Small intestine (tissue), 7 donors: ENCODE measurements at regions not wholly inside any gene's neighbourhood (a gene's known extent, or its start where the extent isn't known, plus 50 kb on each side); places are given as distances from the start of the nearest gene placed in this dataset.

Experiments used
- DNase-seq, 2 donors: peaks; one replicate each; pipeline versions ENCODE4 v3.0.0 to v3.0.0-alpha.2; 2013
- FAIRE-seq: peaks from 2 replicates; lab custom pipeline; 2012; peaks lifted over from hg19 to GRCh38; lab: Jason Lieb, UNC
- H3K27ac ChIP-seq, 3 donors: one replicate each; pipeline ENCODE4 v1.5.1; 2013; ENCODE audit warnings: low read length in 2 of 3, mild to moderate bottlenecking in 2 of 3, control low read depth in 1 of 3, inconsistent platforms in 1 of 3, low read depth in 1 of 3, moderate library complexity in 1 of 3
- H3K27me3 ChIP-seq, 3 donors: one replicate each; pipeline ENCODE4 v1.6.1; 2013; ENCODE audit warnings: low read length in 3 of 3, inconsistent platforms in 1 of 3; ENCODE audit not compliant: control insufficient read depth in 3 of 3, insufficient read depth in 3 of 3
- H3K36me3 ChIP-seq, 3 donors: one replicate each; pipeline ENCODE4 v1.6.1; 2013; ENCODE audit warnings: low read length in 3 of 3, inconsistent platforms in 1 of 3, low read depth in 1 of 3, mild to moderate bottlenecking in 1 of 3, moderate library complexity in 1 of 3; ENCODE audit not compliant: control insufficient read depth in 3 of 3, insufficient read depth in 2 of 3
- H3K4me1 ChIP-seq, 3 donors: one replicate each; pipeline ENCODE4 v1.6.1; 2013; ENCODE audit warnings: low read length in 2 of 3, inconsistent platforms in 1 of 3, low read depth in 1 of 3, mild to moderate bottlenecking in 1 of 3, moderate library complexity in 1 of 3; ENCODE audit not compliant: control insufficient read depth in 3 of 3, insufficient read depth in 2 of 3
- H3K4me3 ChIP-seq, 3 donors: one replicate each; pipeline ENCODE4 v1.5.1; 2013; ENCODE audit warnings: low read length in 3 of 3, control low read depth in 1 of 3, inconsistent platforms in 1 of 3, low read depth in 1 of 3, mild to moderate bottlenecking in 1 of 3, moderate library complexity in 1 of 3
- H3K9me3 ChIP-seq, 2 donors: one replicate each; pipeline ENCODE4 v1.6.1; 2013; ENCODE audit warnings: low read depth in 1 of 2, low read length in 1 of 2; ENCODE audit not compliant: control insufficient read depth in 2 of 2, insufficient read depth in 1 of 2
- WGBS, 3 donors: extraction: QIAGEN DNeasy Blood & Tissue Kit; methylation state at CpG; one replicate each; pipeline ENCODE4 v1.1.7; 2013; 5-methylcytosine and 5-hydroxymethylcytosine counted together
- donor health status: healthy with polysubstance abuse.
- donor health status: control.
- donor health status: control.
- donor health status: Bipolar disorder and iron deficiency.
- donor health status: healthy.

DNA sequence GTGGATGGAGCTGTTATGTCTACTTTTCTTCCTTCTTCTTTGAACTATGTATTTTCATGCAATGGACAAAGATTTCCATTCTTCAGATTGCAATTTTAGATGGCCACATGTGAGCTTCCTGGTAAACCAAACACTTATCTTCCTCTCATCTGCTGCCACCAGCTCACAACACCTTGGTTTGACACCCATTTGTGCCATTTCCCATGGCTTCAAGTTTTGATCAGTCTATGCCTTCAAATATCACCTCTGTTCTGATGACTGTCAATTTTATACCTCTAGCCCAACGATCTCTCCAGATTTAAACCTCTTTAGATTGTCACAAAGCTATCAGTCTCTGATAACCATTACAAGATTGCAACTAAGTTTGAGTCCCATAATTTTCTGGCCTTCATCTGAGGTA lies 147.2 kb downstream of the TMEM38B start:
- FAIRE-seq (no peak), DNase-seq (no peak)
- H3K27me3 ChIP-seq = no peaks in the 10 kb centered on the region
- no peak overlapping the region for H3K4me3 ChIP-seq
- no peaks in the 10 kb centered on the region for H3K9me3 ChIP-seq
- no peaks in the 10 kb centered on the region for H3K36me3 ChIP-seq
- WGBS, 3 donors = 66 to 76% (median 69%) methylated on average over 1 of the region's 1 CpG
- no peaks in the 10 kb centered on the region for H3K4me1 ChIP-seq
- no peak overlapping the region for H3K27ac ChIP-seq

DNA sequence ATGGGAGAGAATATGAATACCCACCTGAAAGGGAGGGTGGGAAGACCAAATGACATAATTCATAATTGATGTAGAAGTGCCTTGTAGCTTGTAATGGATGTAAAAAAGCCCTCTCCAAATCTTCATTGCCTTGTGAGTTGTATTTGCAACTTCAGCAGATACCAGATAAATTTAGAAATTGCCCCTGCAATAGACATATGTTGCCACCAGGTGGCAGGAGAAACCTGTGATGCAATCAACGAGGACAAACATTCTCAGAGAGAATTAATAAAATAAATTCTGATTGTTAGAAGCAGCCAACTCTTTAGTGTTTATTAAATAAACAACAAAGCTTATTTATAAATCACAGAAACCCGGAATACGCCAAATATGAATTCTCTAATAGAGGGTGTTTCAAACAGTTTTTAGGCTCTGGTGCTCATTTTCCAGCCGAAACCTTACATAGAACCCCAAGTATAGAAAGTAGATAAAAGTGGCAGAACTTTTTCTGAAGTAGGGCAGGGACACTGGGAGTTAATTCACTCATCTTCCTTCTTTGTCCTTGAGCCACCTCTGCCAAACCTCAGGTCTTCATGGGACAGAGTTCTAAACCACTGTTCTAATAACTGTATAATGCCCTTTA lies 147.8 kb downstream of the TMEM38B start:
- Histone ChIP-seq H3K9me3 (no peaks in the 10 kb centered on the region), H3K36me3 (no peaks in the 10 kb centered on the region), H3K4me3 (no peak overlapping the region), H3K27ac (no peak overlapping the region), H3K27me3 (no peaks in the 10 kb centered on the region), H3K4me1 (no peaks in the 10 kb centered on the region)
- WGBS, 3 donors = 45 to 49% (median 48%) methylated on average over 4 of the region's 4 CpGs
- DNase-seq = peak; percentile 31
- FAIRE-seq = no peak

DNA sequence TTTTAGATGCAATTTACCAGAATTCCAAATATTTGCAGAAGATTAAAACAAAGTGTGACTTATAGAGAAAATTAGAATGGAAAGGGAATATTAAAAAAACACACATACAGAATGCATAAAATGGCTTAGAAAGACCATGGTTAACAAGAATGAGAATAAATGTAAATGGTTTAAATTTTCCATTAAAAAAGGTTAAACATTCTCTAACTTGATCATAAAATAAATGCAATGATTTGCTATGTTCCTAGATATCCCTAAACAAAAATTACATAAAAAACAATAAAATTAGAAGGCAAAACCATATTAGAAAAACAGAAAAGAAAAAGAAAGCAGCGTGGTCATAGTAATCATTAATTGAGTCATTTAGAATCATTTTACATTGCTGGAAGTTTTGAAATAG lies 152.5 kb downstream of the TMEM38B start:
- WGBS, 3 donors = 80 to 97% (median 83%) methylated on average over 1 of the region's 1 CpG
- no peak overlapping the region for H3K4me3 ChIP-seq
- no peaks in the 10 kb centered on the region for H3K27me3 ChIP-seq
- peak; percentile 5 for FAIRE-seq
- no peaks in the 10 kb centered on the region for H3K36me3 ChIP-seq
- no peak for DNase-seq
- H3K9me3 ChIP-seq = peaks cover 0 to 6% of the 10 kb centered on the region in 2 donors
- H3K4me1 ChIP-seq = no peaks in the 10 kb centered on the region
- H3K27ac ChIP-seq = no peak overlapping the region

DNA sequence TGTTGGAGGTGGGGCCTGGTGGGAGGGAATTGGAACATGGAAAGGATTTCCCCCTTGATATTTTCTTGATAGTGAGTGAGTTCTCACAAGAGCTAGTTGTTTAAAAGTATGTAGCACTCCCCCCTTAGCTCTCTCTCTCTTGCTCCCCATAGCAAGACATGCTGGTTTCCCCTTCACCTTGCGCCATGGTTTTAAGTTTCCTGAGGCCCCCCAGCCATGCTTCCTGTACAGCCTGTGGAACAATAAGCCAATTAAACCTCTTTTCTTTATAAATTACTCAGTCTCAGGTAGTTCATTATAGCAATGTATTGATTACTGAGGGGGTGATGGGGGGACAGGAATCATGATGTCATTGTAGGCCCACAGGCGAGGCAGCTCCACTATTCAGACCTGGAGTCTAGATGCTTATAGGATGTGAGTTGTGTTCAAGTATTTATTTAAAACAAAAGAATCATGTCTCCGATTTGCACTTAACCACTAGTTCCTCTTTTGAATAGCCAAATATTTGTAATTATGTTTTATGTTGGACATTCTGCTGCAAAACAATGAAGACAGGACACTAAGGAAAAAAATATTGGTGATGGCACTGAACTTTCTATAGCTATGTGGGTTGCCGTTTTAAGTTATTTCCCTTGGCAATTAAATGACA lies 156.6 kb downstream of the TMEM38B start:
- no peak overlapping the region for H3K27ac ChIP-seq
- H3K4me1 ChIP-seq = no peaks in the 10 kb centered on the region
- 75 to 90% (median 84%) methylated on average over 4 of the region's 4 CpGs for WGBS, 3 donors
- FAIRE-seq = no peak
- no peak overlapping the region for H3K4me3 ChIP-seq
- peaks cover 0 to 6% of the 10 kb centered on the region in 2 donors for H3K9me3 ChIP-seq
- H3K36me3 ChIP-seq = no peaks in the 10 kb centered on the region
- H3K27me3 ChIP-seq = no peaks in the 10 kb centered on the region
- DNase-seq = no peak

DNA sequence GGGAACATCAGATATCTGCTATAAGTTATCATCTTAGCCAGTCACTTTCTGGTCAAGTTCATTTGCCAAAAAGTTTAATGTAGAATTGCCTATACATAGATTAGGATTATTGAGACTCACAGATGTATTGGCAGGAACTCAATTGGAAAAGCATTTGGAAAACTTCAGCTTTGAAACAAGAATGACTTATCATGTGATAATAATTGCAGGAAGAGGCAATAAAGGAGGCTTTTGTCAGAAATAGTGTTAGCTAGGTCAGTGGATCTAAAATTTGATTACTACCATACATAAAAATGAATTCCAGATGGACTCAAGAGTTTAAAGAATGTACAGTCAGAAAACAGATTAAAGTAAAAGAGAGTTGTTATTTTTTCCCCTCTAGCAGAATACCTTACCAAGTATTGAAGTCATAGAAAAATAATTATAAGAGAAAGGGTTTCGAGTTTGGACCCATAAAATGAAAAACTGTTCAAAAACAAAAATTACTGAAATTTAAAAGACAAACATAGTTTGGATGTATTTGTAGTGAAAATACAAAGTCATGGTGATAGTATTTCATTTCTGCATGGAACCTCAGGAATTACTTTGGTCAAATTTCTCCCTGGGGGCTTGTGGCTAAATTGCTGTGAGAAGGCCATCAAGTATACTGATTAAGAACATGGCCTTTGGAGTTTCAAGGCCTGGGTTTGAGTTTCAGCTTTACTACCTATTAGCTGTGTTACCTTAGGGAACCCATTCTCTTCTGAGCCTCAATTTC lies 159.9 kb downstream of the TMEM38B start:
- H3K4me1 ChIP-seq = no peaks in the 10 kb centered on the region
- no peaks in the 10 kb centered on the region for H3K36me3 ChIP-seq
- no peak for DNase-seq
- no peak overlapping the region for H3K4me3 ChIP-seq
- H3K27ac ChIP-seq = no peak overlapping the region
- WGBS, 3 donors = 68 to 81% (median 74%) methylated on average over 1 of the region's 1 CpG
- no peak for FAIRE-seq
- H3K27me3 ChIP-seq = no peaks in the 10 kb centered on the region
- peaks cover 0 to 6% of the 10 kb centered on the region in 2 donors for H3K9me3 ChIP-seq

DNA sequence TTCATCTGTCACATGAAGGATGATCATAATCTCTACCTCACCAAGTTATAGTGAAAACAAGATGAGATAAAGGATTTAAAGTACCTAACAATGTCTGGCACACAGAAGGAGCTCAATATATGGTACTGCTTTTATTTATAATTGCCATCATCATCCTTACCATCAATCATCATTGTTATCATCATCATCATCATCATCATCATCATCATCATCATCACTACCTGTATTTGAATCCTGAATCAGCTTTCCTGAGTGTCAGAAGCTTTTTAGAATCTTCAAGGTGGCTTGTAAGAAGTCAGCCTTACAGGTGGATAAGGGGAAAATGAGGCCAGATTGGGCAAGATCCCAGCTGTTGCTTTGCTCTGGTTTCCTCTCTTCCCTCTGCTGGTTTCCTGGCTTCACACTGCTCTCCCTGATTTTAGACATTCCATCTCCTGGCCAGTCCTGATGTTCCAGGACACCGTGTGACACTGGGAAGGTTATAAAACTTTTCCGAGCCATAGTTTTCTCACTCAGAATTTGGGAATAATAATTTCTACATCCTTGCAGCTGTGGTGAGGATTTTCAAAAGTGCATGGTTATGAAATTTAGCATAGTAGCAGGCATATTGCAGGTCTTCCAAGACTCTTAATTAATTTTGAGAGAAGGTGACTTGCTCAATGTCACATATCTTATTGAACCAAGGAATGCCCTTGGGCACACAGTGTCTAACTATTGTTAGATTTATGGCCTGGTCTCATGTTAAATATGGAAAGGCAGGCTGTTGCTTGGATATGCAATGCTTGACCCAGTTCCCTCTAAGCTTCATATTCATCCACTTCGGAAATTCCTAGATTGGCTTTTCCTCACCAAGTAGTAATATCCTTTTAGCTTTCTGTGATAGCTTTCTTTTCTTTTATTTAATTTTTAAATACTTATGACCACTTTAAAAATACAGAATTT lies 160.7 kb downstream of the TMEM38B start:
- Histone ChIP-seq H3K27me3 (no peaks in the 10 kb centered on the region), H3K27ac (no peak overlapping the region), H3K4me3 (no peak overlapping the region), H3K9me3 (peaks cover 0 to under 1% of the 10 kb centered on the region in 2 donors), H3K36me3 (no peaks in the 10 kb centered on the region), H3K4me1 (no peaks in the 10 kb centered on the region)
- 82 to 84% (median 83%) methylated on average over 3 of the region's 3 CpGs for WGBS, 3 donors
- FAIRE-seq (no peak), DNase-seq (no peak)

DNA sequence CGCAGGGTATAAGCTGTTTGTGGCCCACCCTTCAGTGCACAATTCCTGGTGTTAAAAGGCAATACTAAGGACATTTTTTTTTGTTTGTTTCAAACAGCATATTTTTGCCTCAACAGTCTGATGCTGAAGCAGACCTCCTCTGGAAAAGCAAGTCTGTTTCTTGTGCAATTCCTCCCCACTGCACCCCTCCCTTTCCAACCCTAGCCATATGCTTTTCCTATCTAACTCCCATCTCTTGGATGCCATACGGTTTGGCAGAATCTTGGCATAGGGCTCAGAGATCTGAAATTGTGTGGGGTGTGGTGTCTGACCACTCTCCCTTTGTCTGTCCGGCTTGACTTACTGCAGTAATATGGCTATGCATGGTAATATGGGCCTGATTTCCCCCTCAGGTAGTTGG lies 161.6 kb downstream of the TMEM38B start:
- Histone ChIP-seq H3K27me3 (no peaks in the 10 kb centered on the region), H3K4me1 (no peaks in the 10 kb centered on the region), H3K27ac (no peak overlapping the region), H3K4me3 (no peak overlapping the region), H3K36me3 (no peaks in the 10 kb centered on the region), H3K9me3 (no peaks in the 10 kb centered on the region)
- no peak for FAIRE-seq
- DNase-seq = no peak
- 86 to 92% (median 90%) methylated on average over 3 of the region's 3 CpGs for WGBS, 3 donors
